OCI-LY3 (cell line): ENCODE measurements at regions not wholly inside any gene's neighbourhood (a gene's known extent, or its start where the extent isn't known, plus 50 kb on each side); places are given as distances from the start of the nearest gene placed in this dataset.

Source experiments
- EZH2phosphoT487 ChIP-seq: fragments of 200-600 bp; shearing (Covaris generic); IDR thresholded peaks from 2 replicates; pipeline ENCODE4 v1.6.1; 2018; ENCODE audit warnings: antibody characterized with exemption, mixed run types, low read depth
- TF ChIP-seq, protein P1 (sequence below): fragments of 200-600, 300-600 bp; sonication (generic); IDR thresholded peaks from 2 replicates; pipeline ENCODE4 v1.5.1; 2014; ENCODE audit warnings: antibody characterized with exemption, low read length, low read depth

DNA sequence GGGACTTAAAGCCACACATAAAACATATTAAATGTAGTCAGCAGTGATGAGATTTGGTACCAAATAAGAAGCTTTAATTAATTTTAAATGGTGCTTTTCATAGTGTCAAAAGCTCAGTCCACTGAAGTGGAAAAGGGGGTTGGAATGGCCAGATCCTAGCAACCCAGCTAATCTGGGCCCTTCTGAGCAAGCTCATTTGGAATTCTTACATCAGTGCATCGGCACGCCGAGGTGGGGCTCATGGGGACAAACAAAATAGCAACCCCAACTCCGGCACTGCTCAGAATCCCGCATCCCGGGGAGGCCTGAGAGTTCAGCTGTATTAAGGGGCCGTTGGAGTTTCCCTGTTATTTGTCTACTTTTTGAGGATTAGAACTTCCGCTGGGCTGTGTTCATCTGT lies 526.4 kb downstream of the SOX2 start:
- TF ChIP-seq, protein P1, sequence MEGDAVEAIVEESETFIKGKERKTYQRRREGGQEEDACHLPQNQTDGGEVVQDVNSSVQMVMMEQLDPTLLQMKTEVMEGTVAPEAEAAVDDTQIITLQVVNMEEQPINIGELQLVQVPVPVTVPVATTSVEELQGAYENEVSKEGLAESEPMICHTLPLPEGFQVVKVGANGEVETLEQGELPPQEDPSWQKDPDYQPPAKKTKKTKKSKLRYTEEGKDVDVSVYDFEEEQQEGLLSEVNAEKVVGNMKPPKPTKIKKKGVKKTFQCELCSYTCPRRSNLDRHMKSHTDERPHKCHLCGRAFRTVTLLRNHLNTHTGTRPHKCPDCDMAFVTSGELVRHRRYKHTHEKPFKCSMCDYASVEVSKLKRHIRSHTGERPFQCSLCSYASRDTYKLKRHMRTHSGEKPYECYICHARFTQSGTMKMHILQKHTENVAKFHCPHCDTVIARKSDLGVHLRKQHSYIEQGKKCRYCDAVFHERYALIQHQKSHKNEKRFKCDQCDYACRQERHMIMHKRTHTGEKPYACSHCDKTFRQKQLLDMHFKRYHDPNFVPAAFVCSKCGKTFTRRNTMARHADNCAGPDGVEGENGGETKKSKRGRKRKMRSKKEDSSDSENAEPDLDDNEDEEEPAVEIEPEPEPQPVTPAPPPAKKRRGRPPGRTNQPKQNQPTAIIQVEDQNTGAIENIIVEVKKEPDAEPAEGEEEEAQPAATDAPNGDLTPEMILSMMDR = no peak
- TF ChIP-seq EZH2phosphoT487 = no peak
